Progenitor cell of endocrine pancreas (in vitro differentiated cells): ENCODE measurements at regions not wholly inside any gene's neighbourhood (a gene's known extent, or its start where the extent isn't known, plus 50 kb on each side); places are given as distances from the start of the nearest gene placed in this dataset.

Source experiments
- DNase-seq: peaks from one replicate; pipeline ENCODE4 v3.0.0; 2021; ENCODE audit warnings: low spot score; ENCODE audit not compliant: unreplicated experiment
- H3K27ac Mint-ChIP-seq: 2 replicates; pipeline ENCODE4 v1.8.0; 2021; ENCODE audit warnings: mild to moderate bottlenecking, moderate library complexity, mixed read lengths
- H3K27me3 Mint-ChIP-seq: 2 replicates; pipeline ENCODE4 v1.8.0; 2021; ENCODE audit warnings: mixed read lengths
- H3K36me3 Mint-ChIP-seq: 2 replicates; pipeline ENCODE4 v1.8.0; 2022; ENCODE audit warnings: mixed read lengths; ENCODE audit not compliant: insufficient read depth
- H3K4me1 Mint-ChIP-seq: 2 replicates; pipeline ENCODE4 v1.8.0; 2021; ENCODE audit warnings: low read depth, mixed read lengths
- H3K4me3 Mint-ChIP-seq: 2 replicates; pipeline ENCODE4 v1.8.0; 2021; ENCODE audit warnings: low read depth, mild to moderate bottlenecking, moderate library complexity, mixed read lengths
- H3K9me3 Mint-ChIP-seq: 2 replicates; pipeline ENCODE4 v1.8.0; 2021; ENCODE audit warnings: low read depth, mixed read lengths
- CTCF ChIP-seq: fragments of 200-600 bp; sonication (generic); IDR thresholded peaks from one replicate; pipeline ENCODE4 v1.5.0; 2021; ENCODE audit warnings: antibody characterized with exemption, mild to moderate bottlenecking; ENCODE audit not compliant: unreplicated experiment

GRCh38 chr10:4658777-4659176 is 167.2 kb upstream of the AKR1E2 start:
- H3K4me3 Mint-ChIP-seq, result no peak overlapping the region
- no peak for TF ChIP-seq CTCF
- peaks cover 7% of the 10 kb centered on the region for H3K27me3 Mint-ChIP-seq
- no peak for DNase-seq
- H3K9me3 Mint-ChIP-seq, result no peaks in the 10 kb centered on the region
- H3K4me1 Mint-ChIP-seq, result peaks cover 16% of the 10 kb centered on the region
- no peak overlapping the region for H3K27ac Mint-ChIP-seq
- H3K36me3 Mint-ChIP-seq, result no peaks in the 10 kb centered on the region

- H3K9me3 Mint-ChIP-seq, result no peaks in the 10 kb centered on the region
- peaks cover 3% of the 10 kb centered on the region for H3K27me3 Mint-ChIP-seq
- TF ChIP-seq CTCF, result peak; percentile 91
- H3K27ac Mint-ChIP-seq, result no peak overlapping the region
- peak; percentile 28 for DNase-seq
- no peaks in the 10 kb centered on the region for H3K36me3 Mint-ChIP-seq
- peaks cover 1% of the 10 kb centered on the region for H3K4me1 Mint-ChIP-seq
- no peak overlapping the region for H3K4me3 Mint-ChIP-seq
These were observed 169.3 kb upstream of the AKR1E2 start for GRCh38 chr10:4656576-4657194.

GRCh38 chr10:4655879-4656278 is 170.1 kb upstream of the AKR1E2 start:
- no peaks in the 10 kb centered on the region for H3K9me3 Mint-ChIP-seq
- no peak for DNase-seq
- H3K4me3 Mint-ChIP-seq, result no peak overlapping the region
- H3K27ac Mint-ChIP-seq, result no peak overlapping the region
- no peaks in the 10 kb centered on the region for H3K36me3 Mint-ChIP-seq
- no peaks in the 10 kb centered on the region for H3K4me1 Mint-ChIP-seq
- no peak for TF ChIP-seq CTCF
- H3K27me3 Mint-ChIP-seq, result peaks cover 3% of the 10 kb centered on the region

GRCh38 chr10:4655406-4655805 is 170.6 kb upstream of the AKR1E2 start:
- Mint-ChIP-seq H3K4me1 (no peaks in the 10 kb centered on the region), H3K36me3 (no peaks in the 10 kb centered on the region)

GRCh38 chr10:4654496-4654895 is 171.5 kb upstream of the AKR1E2 start:
- no peaks in the 10 kb centered on the region for H3K36me3 Mint-ChIP-seq
- no peaks in the 10 kb centered on the region for H3K9me3 Mint-ChIP-seq
- no peak overlapping the region for H3K4me3 Mint-ChIP-seq
- H3K4me1 Mint-ChIP-seq, result no peaks in the 10 kb centered on the region
- no peak for DNase-seq
- H3K27me3 Mint-ChIP-seq, result no peaks in the 10 kb centered on the region
- no peak overlapping the region for H3K27ac Mint-ChIP-seq
- TF ChIP-seq CTCF, result no peak

More at GRCh38 chr10:4655406-4655805, 170.6 kb upstream of the AKR1E2 start:
- DNase-seq, result no peak
- Mint-ChIP-seq H3K4me3 (no peak overlapping the region), H3K27ac (no peak overlapping the region), H3K9me3 (no peaks in the 10 kb centered on the region), H3K27me3 (peaks cover under 1% of the 10 kb centered on the region)
- no peak for TF ChIP-seq CTCF
